HG02678 (cell line): ENCODE measurements at regions not wholly inside any gene's neighbourhood (a gene's known extent, or its start where the extent isn't known, plus 50 kb on each side); places are given as distances from the start of the nearest gene placed in this dataset.
"Not testable (repeated sequence)": the region's sequence is repeated elsewhere in the genome, so short reads cannot be mapped to it uniquely, and the experiment has no call there.

ENCODE experiments used
- ATAC-seq: cut with Tn5 transposase; IDR thresholded peaks from one replicate; pipeline ENCODE4 v1.9.1; 2021; ENCODE audit warnings: mild to moderate bottlenecking, moderate library complexity; ENCODE audit not compliant: unreplicated experiment

- ATAC-seq, result no peak
Measured at GRCh38 chr5:45893309-45893708, 197.1 kb upstream of the HCN1 start.

- ATAC-seq, result not testable (repeated sequence)
Measured at GRCh38 chr5:45890441-45891080, 194.4 kb upstream of the HCN1 start.

DNA sequence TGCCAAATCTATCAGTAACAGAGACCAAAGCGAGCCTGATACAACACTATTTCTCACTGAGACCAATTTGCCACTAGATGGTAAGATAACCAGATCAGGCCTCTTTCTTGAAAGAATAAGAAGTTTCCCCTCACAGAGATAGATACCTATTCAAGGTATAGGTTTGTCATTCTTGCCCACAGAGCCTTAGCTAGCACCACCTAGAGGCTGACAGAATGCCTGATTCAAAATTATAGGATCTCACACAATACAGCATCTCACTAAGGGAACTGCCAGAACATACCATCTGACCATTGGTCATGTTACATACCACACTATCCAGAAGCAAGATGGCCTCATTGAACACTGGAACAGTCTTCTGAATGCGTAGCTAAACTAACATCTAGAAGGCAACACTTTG, 166.6 kb upstream of the HCN1 start:
- ATAC-seq, result no peak

DNA sequence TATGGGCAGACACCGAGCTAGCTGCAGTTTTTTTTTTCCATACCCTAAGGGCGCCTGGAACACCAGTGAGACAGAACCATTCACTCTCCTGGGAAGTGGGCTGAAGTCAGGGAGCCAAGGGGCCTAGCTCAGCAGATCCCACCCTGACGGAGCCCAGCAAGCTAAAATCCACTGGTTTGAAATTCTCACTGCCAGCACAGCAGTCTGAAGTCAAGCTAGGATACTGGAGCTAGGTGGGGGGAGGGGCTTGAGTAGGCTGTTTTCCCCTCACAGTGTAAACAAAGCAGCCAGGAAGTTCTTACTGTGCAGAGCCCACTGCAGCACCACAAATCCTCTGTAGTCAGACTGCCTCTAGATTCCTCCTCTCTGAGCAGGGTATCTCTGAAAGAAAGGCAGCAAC, 151.7 kb upstream of the HCN1 start:
- no peak for ATAC-seq

DNA sequence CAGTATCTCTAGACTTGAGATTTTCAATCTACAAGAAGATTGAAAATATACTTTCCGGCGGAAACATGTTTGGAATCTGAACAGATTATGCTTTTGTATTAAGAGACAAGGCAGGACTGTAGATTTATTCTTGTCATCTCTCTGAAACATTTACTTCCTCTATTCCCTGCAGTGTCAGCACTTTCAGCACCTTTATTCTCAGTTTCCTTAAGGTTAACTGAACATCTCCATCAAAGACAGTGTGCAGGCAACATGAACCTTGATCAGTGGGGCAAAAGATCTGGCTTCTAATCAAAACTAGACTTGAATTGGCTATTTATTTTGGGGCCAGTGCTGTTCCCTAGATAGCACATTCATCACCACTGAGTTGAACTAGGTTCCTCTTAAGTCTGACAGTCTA, 129.9 kb upstream of the HCN1 start:
- ATAC-seq, result no peak

GRCh38 chr5:45800331-45800730, 104.2 kb upstream of the HCN1 start:
- no peak for ATAC-seq

DNA sequence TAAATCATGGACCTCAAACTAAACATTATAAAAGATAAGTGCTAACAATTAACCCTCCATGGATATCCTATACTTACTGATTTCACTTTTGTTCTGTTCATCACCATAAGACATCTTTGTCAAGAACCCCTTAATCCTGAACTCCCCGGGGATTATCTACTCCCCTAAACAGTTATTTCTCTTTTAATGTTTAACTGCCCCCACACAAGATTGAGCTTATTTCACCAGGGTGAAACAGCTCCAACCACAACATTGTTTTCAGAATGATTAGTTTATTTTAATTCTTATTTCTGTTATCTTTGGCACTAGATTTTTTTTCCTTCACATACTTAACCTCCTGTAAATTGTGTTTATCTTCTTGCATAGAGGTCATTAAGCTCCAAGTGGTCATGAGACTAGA, 103.2 kb upstream of the HCN1 start:
- ATAC-seq, result no peak

GRCh38 chr5:45796959-45797553, 100.9 kb upstream of the HCN1 start:
- ATAC-seq, result no peak

GRCh38 chr5:45795458-45795857, 99.3 kb upstream of the HCN1 start:
- no peak for ATAC-seq

DNA sequence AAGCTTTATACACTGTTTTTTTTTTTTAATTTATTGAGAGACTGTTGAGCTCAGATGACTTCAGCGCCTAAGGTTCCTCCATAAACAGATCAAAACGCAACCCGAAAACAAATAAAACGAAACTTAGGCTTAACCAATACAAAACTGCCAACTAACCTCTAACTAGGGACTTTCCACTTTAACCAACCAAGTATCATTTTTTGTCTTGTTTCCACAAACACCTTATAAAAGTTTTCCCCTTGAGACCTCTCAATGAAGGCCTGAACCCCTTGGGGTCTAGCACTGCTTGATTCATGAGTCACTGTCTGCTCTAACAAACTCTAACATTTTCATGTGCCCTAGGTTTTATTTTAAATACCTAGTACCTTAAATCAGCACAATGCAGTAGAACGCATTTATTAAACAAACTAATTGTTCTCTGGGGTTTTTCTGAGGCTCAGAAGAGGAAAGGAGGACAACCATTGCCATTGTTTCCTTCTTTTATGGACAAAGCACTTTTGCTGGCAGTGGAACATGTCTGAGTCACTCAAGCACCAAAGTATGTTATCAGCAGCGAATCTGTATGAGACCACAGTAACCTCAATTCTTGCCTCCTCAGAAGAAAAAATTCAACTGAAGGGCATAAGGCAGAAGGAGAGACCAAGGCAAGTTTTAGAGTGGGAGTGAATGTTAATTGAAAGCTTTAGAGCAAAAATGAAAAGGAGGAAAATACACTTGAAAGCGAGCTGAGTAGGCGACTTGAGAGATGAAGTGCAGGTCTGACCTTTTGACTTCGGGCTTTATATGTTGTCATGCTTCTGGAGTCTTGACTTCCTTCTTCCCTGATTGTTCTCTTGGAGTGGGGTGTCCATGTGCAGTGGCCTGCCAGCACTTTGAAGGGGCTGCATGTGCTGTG, 97.7 kb upstream of the HCN1 start:
- ATAC-seq, result peak; percentile 71

- ATAC-seq, result no peak
Measured at GRCh38 chr5:45779874-45780671, 83.9 kb upstream of the HCN1 start.

- ATAC-seq, result no peak
Measured at GRCh38 chr5:45774528-45774927, 78.3 kb upstream of the HCN1 start.

DNA sequence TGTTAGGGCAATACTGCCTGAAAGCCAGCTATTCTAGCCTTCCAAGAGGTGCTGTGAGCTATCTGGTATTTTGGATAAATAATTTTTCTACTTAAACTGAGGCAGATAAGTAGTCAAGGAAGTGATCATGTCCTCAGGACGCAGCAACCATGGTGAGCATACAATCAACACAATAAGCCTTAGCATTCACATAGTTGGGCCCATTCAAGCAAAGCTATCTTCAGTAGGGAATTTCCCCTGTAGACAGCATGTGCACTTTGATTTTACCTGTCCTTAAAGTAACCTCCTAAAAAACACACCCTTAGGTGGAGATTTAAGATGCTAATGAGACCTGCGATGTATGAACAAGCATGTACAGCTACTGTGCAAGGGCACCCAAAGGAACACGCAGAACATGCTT, 76.2 kb upstream of the HCN1 start:
- no peak for ATAC-seq

- no peak for ATAC-seq
Measured at GRCh38 chr5:45765561-45765960, 69.4 kb upstream of the HCN1 start.

DNA sequence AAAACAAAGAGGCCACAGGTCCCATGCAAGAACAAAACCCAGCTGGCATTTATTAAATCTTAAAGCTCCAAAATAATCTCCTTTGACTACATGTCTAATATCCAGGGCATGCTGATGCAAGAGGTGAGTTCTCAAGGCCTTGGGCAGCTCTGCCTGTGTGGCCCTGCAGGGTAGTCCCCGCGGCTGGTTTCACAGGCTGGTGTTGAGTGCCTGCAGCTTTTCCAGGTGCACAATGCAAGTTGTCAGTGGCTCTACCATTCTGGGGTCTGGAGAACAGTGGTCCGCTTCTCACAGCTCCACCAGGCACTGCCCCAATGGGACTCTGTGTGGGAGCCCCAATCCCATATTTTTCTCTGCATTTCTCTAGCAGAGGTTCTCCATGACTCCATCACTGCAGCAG, 54.4 kb upstream of the HCN1 start:
- no peak for ATAC-seq

GRCh38 chr5:45748511-45748910, 52.3 kb upstream of the HCN1 start:
- not testable (repeated sequence) for ATAC-seq
